Activated CD4-positive, alpha-beta T cell treated with anti-CD3 and anti-CD28 coated beads, Interleukin-2, Interleukin-6, amounts not matched to agents 100 ng/mL and 50 ng/mL, durations not matched to agents 16 hours and 8 hours (primary cell): ENCODE measurements at regions not wholly inside any gene's neighbourhood (a gene's known extent, or its start where the extent isn't known, plus 50 kb on each side); places are given as distances from the start of the nearest gene placed in this dataset.

Source experiments
- DNase-seq: peaks from one replicate; pipeline ENCODE4 v3.0.0-alpha.2; 2020

- DNase-seq: no peak
These were observed 138.3 kb upstream of the CDH13 start for GRCh38 chr16:82488460-82488859.

GRCh38 chr16:82481455-82481854 is 145.3 kb upstream of the CDH13 start:
- no peak for DNase-seq

GRCh38 chr16:82476786-82477185 is 150.0 kb upstream of the CDH13 start:
- no peak for DNase-seq

GRCh38 chr16:82470620-82471152 is 156.1 kb upstream of the CDH13 start:
- DNase-seq: no peak

GRCh38 chr16:82470016-82470415 is 156.8 kb upstream of the CDH13 start:
- DNase-seq: no peak

- no peak for DNase-seq
These were observed 162.6 kb upstream of the CDH13 start for GRCh38 chr16:82464187-82464586.

GRCh38 chr16:82460766-82461165 is 166.0 kb upstream of the CDH13 start:
- DNase-seq: no peak

GRCh38 chr16:82459580-82460256 is 167.1 kb upstream of the CDH13 start:
- DNase-seq: no peak

- DNase-seq: peak; percentile 58
These were observed 170.1 kb upstream of the CDH13 start for GRCh38 chr16:82456683-82457082.

GRCh38 chr16:82454566-82454965 is 172.2 kb upstream of the CDH13 start:
- no peak for DNase-seq

- DNase-seq: no peak
These were observed 172.6 kb upstream of the CDH13 start for GRCh38 chr16:82454152-82454551.

- DNase-seq: no peak
These were observed 174.6 kb upstream of the CDH13 start for GRCh38 chr16:82452004-82452756.

- DNase-seq: no peak
These were observed 175.3 kb upstream of the CDH13 start for GRCh38 chr16:82451449-82451848.

GRCh38 chr16:82440336-82440735 is 186.4 kb upstream of the CDH13 start:
- no peak for DNase-seq

GRCh38 chr16:82439678-82440293 is 187.0 kb upstream of the CDH13 start:
- no peak for DNase-seq

GRCh38 chr16:82433042-82433441 is 193.7 kb upstream of the CDH13 start:
- DNase-seq: no peak

- DNase-seq: no peak
These were observed 194.5 kb upstream of the CDH13 start for GRCh38 chr16:82432261-82432660.

GRCh38 chr16:82425661-82426060 is 201.1 kb upstream of the CDH13 start:
- DNase-seq: no peak

GRCh38 chr16:82421851-82422250 is 204.9 kb upstream of the CDH13 start:
- no peak for DNase-seq

GRCh38 chr16:82419332-82419731 is 207.4 kb upstream of the CDH13 start:
- DNase-seq: no peak

- DNase-seq: no peak
These were observed 212.3 kb upstream of the CDH13 start for GRCh38 chr16:82414476-82414875.

GRCh38 chr16:82412770-82413169 is 214.0 kb upstream of the CDH13 start:
- DNase-seq: no peak

- no peak for DNase-seq
These were observed 221.0 kb upstream of the CDH13 start for GRCh38 chr16:82405736-82406135.
